HepG2 (cell line): ENCODE measurements at regions not wholly inside any gene's neighbourhood (a gene's known extent, or its start where the extent isn't known, plus 50 kb on each side); places are given as distances from the start of the nearest gene placed in this dataset.

ENCODE experiments used
- BRCA1 ChIP-seq: sonication (generic); formaldehyde crosslinking; IDR thresholded peaks from 2 replicates; pipeline ENCODE4 v1.4.0; 2020; ENCODE audit warnings: missing genetic modification reagents
- ELF4 ChIP-seq: sonication (generic); formaldehyde crosslinking; IDR thresholded peaks from 2 replicates; pipeline ENCODE4 v1.5.0; 2020; ENCODE audit warnings: missing genetic modification reagents, mild to moderate bottlenecking, moderate library complexity, borderline replicate concordance
- FOXP1 ChIP-seq, 2 experiments: fragments of 450-650 bp in 1 of 2; IDR thresholded peaks; 2 replicates each; pipeline ENCODE4 v1.6.1; 2017 to 2018; ENCODE audit warnings: antibody characterized with exemption in 1 of 2
- MEIS1 ChIP-seq: sonication (generic); formaldehyde crosslinking; IDR thresholded peaks from 2 replicates; pipeline ENCODE4 v1.9.0; 2021; ENCODE audit warnings: mild to moderate bottlenecking, missing genetic modification reagents, moderate library complexity, borderline replicate concordance
- TCF12 ChIP-seq, 2 experiments: fragments of 450-650 bp in 1 of 2; sonication (generic) in 1 of 2; formaldehyde crosslinking in 1 of 2; IDR thresholded peaks; 2 replicates each; pipeline versions ENCODE4 v1.6.1 to v1.8.0; 2017 to 2022; ENCODE audit warnings: antibody characterized with exemption in 1 of 2, mild to moderate bottlenecking in 1 of 2, missing genetic modification reagents in 1 of 2, moderate library complexity in 1 of 2
- ZNF224 ChIP-seq: sonication (generic); formaldehyde crosslinking; IDR thresholded peaks from 2 replicates; pipeline ENCODE4 v1.5.0; 2020; ENCODE audit warnings: mild to moderate bottlenecking, missing genetic modification reagents
- TF ChIP-seq, protein P1 (sequence below): sonication (generic); formaldehyde crosslinking; IDR thresholded peaks from 2 replicates; pipeline ENCODE4 v1.4.0; 2020; ENCODE audit warnings: mild to moderate bottlenecking, missing genetic modification reagents
- TF ChIP-seq, protein P2 (sequence below): sonication (generic); formaldehyde crosslinking; IDR thresholded peaks from 2 replicates; pipeline ENCODE4 v1.9.0; 2021; ENCODE audit warnings: missing genetic modification reagents, mild to moderate bottlenecking, borderline replicate concordance
- TF ChIP-seq, protein P3 (sequence below): sonication (generic); formaldehyde crosslinking; IDR thresholded peaks from 2 replicates; pipeline ENCODE4 v1.5.0; 2020; ENCODE audit warnings: mild to moderate bottlenecking, missing genetic modification reagents, moderate library complexity
- TF ChIP-seq, protein P4 (sequence below): sonication (generic); formaldehyde crosslinking; IDR thresholded peaks from 2 replicates; pipeline ENCODE4 v1.4.0; 2020; ENCODE audit warnings: low read depth, mild to moderate bottlenecking, missing genetic modification reagents
- TF ChIP-seq, protein P5 (sequence below): sonication (generic); formaldehyde crosslinking; IDR thresholded peaks from 2 replicates; pipeline ENCODE4 v1.9.0; 2022; ENCODE audit warnings: missing genetic modification reagents, mild to moderate bottlenecking, borderline replicate concordance
- TF ChIP-seq, protein P6 (sequence below): sonication (generic); formaldehyde crosslinking; IDR thresholded peaks from 2 replicates; pipeline ENCODE4 v1.4.0; 2020; ENCODE audit warnings: mild to moderate bottlenecking, missing genetic modification reagents

DNA sequence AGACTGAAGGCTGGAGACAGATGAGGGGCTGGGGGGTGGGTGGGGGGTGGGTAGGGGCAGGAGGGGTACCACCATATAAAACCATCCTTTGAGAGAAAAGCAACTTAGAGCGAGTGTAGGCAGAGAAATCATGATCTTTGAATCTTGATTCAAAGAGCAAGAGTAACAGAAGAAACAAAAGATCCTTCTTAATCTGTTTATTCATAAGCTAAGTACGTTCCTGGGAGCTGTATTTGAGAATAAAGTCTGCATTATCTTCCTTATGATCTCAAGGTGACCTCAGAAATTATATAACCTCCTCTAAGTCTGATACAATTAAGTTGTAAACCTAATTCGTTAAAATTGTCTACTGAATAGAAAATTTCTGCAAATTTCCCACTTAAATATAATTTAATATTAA lies 558.8 kb downstream of the NR2F1-AS1 start:
- TF ChIP-seq, protein P1, sequence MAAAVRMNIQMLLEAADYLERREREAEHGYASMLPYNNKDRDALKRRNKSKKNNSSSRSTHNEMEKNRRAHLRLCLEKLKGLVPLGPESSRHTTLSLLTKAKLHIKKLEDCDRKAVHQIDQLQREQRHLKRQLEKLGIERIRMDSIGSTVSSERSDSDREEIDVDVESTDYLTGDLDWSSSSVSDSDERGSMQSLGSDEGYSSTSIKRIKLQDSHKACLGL (CRISPR knock-in tag) = no peak
- TF ChIP-seq MEIS1 (CRISPR knock-in tag) = no peak
- no peak for TF ChIP-seq ELF4 (CRISPR knock-in tag)
- TF ChIP-seq, protein P2, sequence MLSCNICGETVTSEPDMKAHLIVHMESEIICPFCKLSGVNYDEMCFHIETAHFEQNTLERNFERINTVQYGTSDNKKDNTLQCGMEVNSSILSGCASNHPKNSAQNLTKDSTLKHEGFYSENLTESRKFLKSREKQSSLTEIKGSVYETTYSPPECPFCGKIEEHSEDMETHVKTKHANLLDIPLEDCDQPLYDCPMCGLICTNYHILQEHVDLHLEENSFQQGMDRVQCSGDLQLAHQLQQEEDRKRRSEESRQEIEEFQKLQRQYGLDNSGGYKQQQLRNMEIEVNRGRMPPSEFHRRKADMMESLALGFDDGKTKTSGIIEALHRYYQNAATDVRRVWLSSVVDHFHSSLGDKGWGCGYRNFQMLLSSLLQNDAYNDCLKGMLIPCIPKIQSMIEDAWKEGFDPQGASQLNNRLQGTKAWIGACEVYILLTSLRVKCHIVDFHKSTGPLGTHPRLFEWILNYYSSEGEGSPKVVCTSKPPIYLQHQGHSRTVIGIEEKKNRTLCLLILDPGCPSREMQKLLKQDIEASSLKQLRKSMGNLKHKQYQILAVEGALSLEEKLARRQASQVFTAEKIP = no peak
- TF ChIP-seq ZNF224 (CRISPR knock-in tag) = no peak
- TF ChIP-seq, protein P3, sequence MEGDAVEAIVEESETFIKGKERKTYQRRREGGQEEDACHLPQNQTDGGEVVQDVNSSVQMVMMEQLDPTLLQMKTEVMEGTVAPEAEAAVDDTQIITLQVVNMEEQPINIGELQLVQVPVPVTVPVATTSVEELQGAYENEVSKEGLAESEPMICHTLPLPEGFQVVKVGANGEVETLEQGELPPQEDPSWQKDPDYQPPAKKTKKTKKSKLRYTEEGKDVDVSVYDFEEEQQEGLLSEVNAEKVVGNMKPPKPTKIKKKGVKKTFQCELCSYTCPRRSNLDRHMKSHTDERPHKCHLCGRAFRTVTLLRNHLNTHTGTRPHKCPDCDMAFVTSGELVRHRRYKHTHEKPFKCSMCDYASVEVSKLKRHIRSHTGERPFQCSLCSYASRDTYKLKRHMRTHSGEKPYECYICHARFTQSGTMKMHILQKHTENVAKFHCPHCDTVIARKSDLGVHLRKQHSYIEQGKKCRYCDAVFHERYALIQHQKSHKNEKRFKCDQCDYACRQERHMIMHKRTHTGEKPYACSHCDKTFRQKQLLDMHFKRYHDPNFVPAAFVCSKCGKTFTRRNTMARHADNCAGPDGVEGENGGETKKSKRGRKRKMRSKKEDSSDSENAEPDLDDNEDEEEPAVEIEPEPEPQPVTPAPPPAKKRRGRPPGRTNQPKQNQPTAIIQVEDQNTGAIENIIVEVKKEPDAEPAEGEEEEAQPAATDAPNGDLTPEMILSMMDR (CRISPR knock-in tag) = no peak
- TF ChIP-seq BRCA1 (CRISPR knock-in tag) = no peak
- TF ChIP-seq TCF12 (IDR thresholded peaks at IDR 0.05) = no peak
- no peak for TF ChIP-seq TCF12 (CRISPR knock-in tag; IDR thresholded peaks at IDR 0.05)
- no peak for TF ChIP-seq FOXP1 (IDR thresholded peaks at IDR 0.05)
- no peak for TF ChIP-seq FOXP1 (CRISPR knock-in tag; IDR thresholded peaks at IDR 0.05)
- TF ChIP-seq, protein P4, sequence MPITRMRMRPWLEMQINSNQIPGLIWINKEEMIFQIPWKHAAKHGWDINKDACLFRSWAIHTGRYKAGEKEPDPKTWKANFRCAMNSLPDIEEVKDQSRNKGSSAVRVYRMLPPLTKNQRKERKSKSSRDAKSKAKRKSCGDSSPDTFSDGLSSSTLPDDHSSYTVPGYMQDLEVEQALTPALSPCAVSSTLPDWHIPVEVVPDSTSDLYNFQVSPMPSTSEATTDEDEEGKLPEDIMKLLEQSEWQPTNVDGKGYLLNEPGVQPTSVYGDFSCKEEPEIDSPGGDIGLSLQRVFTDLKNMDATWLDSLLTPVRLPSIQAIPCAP (CRISPR knock-in tag) = no peak
- TF ChIP-seq, protein P5, sequence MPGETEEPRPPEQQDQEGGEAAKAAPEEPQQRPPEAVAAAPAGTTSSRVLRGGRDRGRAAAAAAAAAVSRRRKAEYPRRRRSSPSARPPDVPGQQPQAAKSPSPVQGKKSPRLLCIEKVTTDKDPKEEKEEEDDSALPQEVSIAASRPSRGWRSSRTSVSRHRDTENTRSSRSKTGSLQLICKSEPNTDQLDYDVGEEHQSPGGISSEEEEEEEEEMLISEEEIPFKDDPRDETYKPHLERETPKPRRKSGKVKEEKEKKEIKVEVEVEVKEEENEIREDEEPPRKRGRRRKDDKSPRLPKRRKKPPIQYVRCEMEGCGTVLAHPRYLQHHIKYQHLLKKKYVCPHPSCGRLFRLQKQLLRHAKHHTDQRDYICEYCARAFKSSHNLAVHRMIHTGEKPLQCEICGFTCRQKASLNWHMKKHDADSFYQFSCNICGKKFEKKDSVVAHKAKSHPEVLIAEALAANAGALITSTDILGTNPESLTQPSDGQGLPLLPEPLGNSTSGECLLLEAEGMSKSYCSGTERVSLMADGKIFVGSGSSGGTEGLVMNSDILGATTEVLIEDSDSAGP = no peak
- TF ChIP-seq, protein P6, sequence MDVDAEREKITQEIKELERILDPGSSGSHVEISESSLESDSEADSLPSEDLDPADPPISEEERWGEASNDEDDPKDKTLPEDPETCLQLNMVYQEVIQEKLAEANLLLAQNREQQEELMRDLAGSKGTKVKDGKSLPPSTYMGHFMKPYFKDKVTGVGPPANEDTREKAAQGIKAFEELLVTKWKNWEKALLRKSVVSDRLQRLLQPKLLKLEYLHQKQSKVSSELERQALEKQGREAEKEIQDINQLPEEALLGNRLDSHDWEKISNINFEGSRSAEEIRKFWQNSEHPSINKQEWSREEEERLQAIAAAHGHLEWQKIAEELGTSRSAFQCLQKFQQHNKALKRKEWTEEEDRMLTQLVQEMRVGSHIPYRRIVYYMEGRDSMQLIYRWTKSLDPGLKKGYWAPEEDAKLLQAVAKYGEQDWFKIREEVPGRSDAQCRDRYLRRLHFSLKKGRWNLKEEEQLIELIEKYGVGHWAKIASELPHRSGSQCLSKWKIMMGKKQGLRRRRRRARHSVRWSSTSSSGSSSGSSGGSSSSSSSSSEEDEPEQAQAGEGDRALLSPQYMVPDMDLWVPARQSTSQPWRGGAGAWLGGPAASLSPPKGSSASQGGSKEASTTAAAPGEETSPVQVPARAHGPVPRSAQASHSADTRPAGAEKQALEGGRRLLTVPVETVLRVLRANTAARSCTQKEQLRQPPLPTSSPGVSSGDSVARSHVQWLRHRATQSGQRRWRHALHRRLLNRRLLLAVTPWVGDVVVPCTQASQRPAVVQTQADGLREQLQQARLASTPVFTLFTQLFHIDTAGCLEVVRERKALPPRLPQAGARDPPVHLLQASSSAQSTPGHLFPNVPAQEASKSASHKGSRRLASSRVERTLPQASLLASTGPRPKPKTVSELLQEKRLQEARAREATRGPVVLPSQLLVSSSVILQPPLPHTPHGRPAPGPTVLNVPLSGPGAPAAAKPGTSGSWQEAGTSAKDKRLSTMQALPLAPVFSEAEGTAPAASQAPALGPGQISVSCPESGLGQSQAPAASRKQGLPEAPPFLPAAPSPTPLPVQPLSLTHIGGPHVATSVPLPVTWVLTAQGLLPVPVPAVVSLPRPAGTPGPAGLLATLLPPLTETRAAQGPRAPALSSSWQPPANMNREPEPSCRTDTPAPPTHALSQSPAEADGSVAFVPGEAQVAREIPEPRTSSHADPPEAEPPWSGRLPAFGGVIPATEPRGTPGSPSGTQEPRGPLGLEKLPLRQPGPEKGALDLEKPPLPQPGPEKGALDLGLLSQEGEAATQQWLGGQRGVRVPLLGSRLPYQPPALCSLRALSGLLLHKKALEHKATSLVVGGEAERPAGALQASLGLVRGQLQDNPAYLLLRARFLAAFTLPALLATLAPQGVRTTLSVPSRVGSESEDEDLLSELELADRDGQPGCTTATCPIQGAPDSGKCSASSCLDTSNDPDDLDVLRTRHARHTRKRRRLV (CRISPR knock-in tag) = no peak
